Trophoblast cell (in vitro differentiated cells and primary cell): ENCODE measurements at regions not wholly inside any gene's neighbourhood (a gene's known extent, or its start where the extent isn't known, plus 50 kb on each side); places are given as distances from the start of the nearest gene placed in this dataset.

Source experiments
- DNase-seq, 2 donors: peaks; one replicate each; pipeline ENCODE4 v3.0.0-alpha.2; 2016
- H2AFZ ChIP-seq: 2 replicates; pipeline ENCODE4 v1.6.1; 2013; ENCODE audit warnings: low read length, moderate library complexity, mild to moderate bottlenecking; ENCODE audit not compliant: insufficient read depth, poor library complexity
- H2AK5ac ChIP-seq: 2 replicates; pipeline ENCODE4 v1.6.1; 2013; ENCODE audit warnings: mild to moderate bottlenecking, low read length
- H2BK120ac ChIP-seq: 2 replicates; pipeline ENCODE4 v1.6.1; 2013; ENCODE audit warnings: low read length, mild to moderate bottlenecking, moderate library complexity; ENCODE audit not compliant: insufficient read depth, poor library complexity
- H2BK12ac ChIP-seq: 2 replicates; pipeline ENCODE4 v1.6.1; 2013; ENCODE audit warnings: mild to moderate bottlenecking, low read length, moderate library complexity
- H2BK5ac ChIP-seq: 2 replicates; pipeline ENCODE4 v1.6.1; 2013; ENCODE audit warnings: low read length, low read depth, moderate library complexity, mild to moderate bottlenecking; ENCODE audit not compliant: poor library complexity
- H3K14ac ChIP-seq: 2 replicates; pipeline ENCODE4 v1.6.1; 2013; ENCODE audit warnings: mild to moderate bottlenecking, low read length
- H3K18ac ChIP-seq: 2 replicates; pipeline ENCODE4 v1.6.1; 2013; ENCODE audit warnings: mild to moderate bottlenecking, low read length
- H3K23ac ChIP-seq: 2 replicates; pipeline ENCODE4 v1.6.1; 2013; ENCODE audit warnings: low read length
- H3K27ac ChIP-seq: 2 replicates; pipeline ENCODE4 v1.5.1; 2013; ENCODE audit warnings: low read depth, mild to moderate bottlenecking, inconsistent platforms, low read length, moderate library complexity
- H3K27me3 ChIP-seq: 2 replicates; pipeline ENCODE4 v1.6.1; 2013; ENCODE audit warnings: inconsistent platforms, mild to moderate bottlenecking, low read length, moderate library complexity; ENCODE audit not compliant: insufficient read depth
- H3K36me3 ChIP-seq, 2 experiments: 1 replicate in 1 of 2; 2 replicates in 1 of 2; pipeline ENCODE4 v1.6.1; 2013; ENCODE audit warnings: low read length in 2 of 2, mild to moderate bottlenecking in 2 of 2, moderate library complexity in 1 of 2; ENCODE audit not compliant: insufficient read depth in 2 of 2, control insufficient read depth in 1 of 2
- H3K4ac ChIP-seq: 2 replicates; pipeline ENCODE4 v1.6.1; 2013; ENCODE audit warnings: low read depth, mild to moderate bottlenecking, low read length, moderate library complexity
- H3K4me1 ChIP-seq, 2 experiments: 1 replicate in 1 of 2; 2 replicates in 1 of 2; pipeline ENCODE4 v1.6.1; 2013; ENCODE audit warnings: low read length in 2 of 2, mild to moderate bottlenecking in 2 of 2, moderate library complexity in 1 of 2; ENCODE audit not compliant: insufficient read depth in 2 of 2, control insufficient read depth in 1 of 2
- H3K4me2 ChIP-seq: 2 replicates; pipeline ENCODE4 v1.6.1; 2013; ENCODE audit warnings: inconsistent platforms, mild to moderate bottlenecking, low read length, moderate library complexity
- H3K4me3 ChIP-seq: 2 replicates; pipeline ENCODE4 v1.5.1; 2013; ENCODE audit warnings: mild to moderate bottlenecking, low read depth, low read length, inconsistent platforms
- H3K79me1 ChIP-seq: one replicate; pipeline ENCODE4 v1.6.1; 2013; ENCODE audit warnings: low read length
- H3K79me2 ChIP-seq: 2 replicates; pipeline ENCODE4 v1.6.1; 2013; ENCODE audit warnings: low read length, mild to moderate bottlenecking; ENCODE audit not compliant: control insufficient read depth, insufficient read depth, poor library complexity
- H3K9ac ChIP-seq: 2 replicates; pipeline ENCODE4 v1.6.1; 2013; ENCODE audit warnings: mild to moderate bottlenecking, low read length
- H3K9me3 ChIP-seq: 2 replicates; pipeline ENCODE4 v1.6.1; 2013; ENCODE audit warnings: low read depth, mild to moderate bottlenecking, control low read depth, inconsistent platforms, low read length; ENCODE audit not compliant: insufficient read depth
- H4K12ac ChIP-seq: 2 replicates; pipeline ENCODE4 v1.6.1; 2013; ENCODE audit warnings: low read depth, mild to moderate bottlenecking, low read length, moderate library complexity
- H4K8ac ChIP-seq: 2 replicates; pipeline ENCODE4 v1.6.1; 2013; ENCODE audit warnings: low read depth, mild to moderate bottlenecking, low read length, moderate library complexity
- H4K91ac ChIP-seq: one replicate; pipeline ENCODE4 v1.6.1; 2013; ENCODE audit warnings: low read depth, mild to moderate bottlenecking, low read length, moderate library complexity
- WGBS: extraction: QIAGEN DNeasy Blood & Tissue Kit; methylation state at CpG from one replicate; pipeline ENCODE4 v1.1.7; 2013; ENCODE audit warnings: missing lambda C conversion rate; ENCODE audit not compliant: insufficient read length, insufficient coverage; ENCODE audit errors: extremely low coverage; 5-methylcytosine and 5-hydroxymethylcytosine counted together

DNA sequence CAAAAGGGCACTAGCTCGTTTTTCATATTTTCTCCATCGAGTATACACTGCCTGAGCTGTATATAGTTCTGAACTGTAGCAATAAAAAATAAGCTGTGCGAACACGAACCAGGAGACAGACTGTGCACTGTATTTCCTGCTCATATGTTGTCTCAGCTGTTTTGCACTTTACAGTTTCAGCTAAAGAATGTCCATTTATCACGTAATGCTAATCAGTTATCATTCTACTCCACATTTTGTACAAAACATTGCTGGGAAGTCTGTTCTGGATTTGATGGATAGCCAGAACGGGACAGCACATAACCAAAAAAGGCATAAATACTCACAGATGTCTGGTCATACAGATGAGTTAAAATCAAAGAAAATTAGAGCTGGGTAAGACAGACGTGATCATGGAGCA lies 315.5 kb upstream of the ADGRL3 start:
- no peak overlapping the region for H3K4me3 ChIP-seq
- no peaks in the 10 kb centered on the region for H3K36me3 ChIP-seq
- no peak overlapping the region for H2BK5ac ChIP-seq
- H3K4me2 ChIP-seq, result no peak overlapping the region
- H3K4ac ChIP-seq, result no peak overlapping the region
- H3K18ac ChIP-seq, result no peak overlapping the region
- H2AK5ac ChIP-seq, result no peak overlapping the region
- H3K79me1 ChIP-seq, result no peaks in the 10 kb centered on the region
- no peak overlapping the region for H3K27ac ChIP-seq
- no peaks in the 10 kb centered on the region for H3K4me1 ChIP-seq
- no peak overlapping the region for H3K23ac ChIP-seq
- H3K14ac ChIP-seq, result no peak overlapping the region
- no peaks in the 10 kb centered on the region for H3K79me2 ChIP-seq
- DNase-seq, result no peak
- H2BK12ac ChIP-seq, result no peak overlapping the region
- H3K9me3 ChIP-seq, result no peaks in the 10 kb centered on the region
- H2BK120ac ChIP-seq, result no peak overlapping the region
- no CpG with 5 or more reads among the region's 7 CpGs for WGBS
- H3K27me3 ChIP-seq, result no peaks in the 10 kb centered on the region
- no peak overlapping the region for H4K8ac ChIP-seq
- H3K9ac ChIP-seq, result no peak overlapping the region
- no peak overlapping the region for H4K91ac ChIP-seq
- no peak overlapping the region for H4K12ac ChIP-seq
- H2AFZ ChIP-seq, result no peak overlapping the region

DNA sequence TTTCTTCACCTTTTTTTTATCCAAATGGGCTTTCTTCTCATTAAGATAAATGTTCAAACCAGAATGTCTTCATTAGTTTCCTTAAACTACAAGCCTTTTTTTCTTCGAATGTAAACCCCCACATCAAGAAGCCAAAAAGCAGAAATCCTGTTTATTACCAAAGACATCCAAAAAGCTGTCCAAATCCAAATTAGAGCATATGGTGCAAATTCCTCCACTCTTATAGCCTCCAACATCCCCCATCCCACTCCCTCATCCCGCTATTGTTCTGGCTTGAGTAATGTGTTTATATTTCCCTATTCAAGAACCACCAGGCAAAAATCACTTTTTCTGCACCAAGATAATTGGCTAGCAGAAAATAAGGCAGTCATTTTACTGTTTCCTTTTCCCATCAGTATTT lies 315.1 kb upstream of the ADGRL3 start:
- no peak overlapping the region for H3K9ac ChIP-seq
- no peak overlapping the region for H2AK5ac ChIP-seq
- no peaks in the 10 kb centered on the region for H3K36me3 ChIP-seq
- no peaks in the 10 kb centered on the region for H3K79me1 ChIP-seq
- H4K12ac ChIP-seq, result no peak overlapping the region
- no peaks in the 10 kb centered on the region for H3K4me1 ChIP-seq
- H3K4me2 ChIP-seq, result no peak overlapping the region
- no CpG with 5 or more reads among the region's 2 CpGs for WGBS
- no peak overlapping the region for H3K18ac ChIP-seq
- H3K27ac ChIP-seq, result no peak overlapping the region
- no peak for DNase-seq
- no peaks in the 10 kb centered on the region for H3K79me2 ChIP-seq
- no peak overlapping the region for H2BK120ac ChIP-seq
- H3K27me3 ChIP-seq, result no peaks in the 10 kb centered on the region
- no peak overlapping the region for H2BK5ac ChIP-seq
- H3K9me3 ChIP-seq, result no peaks in the 10 kb centered on the region
- H3K4me3 ChIP-seq, result no peak overlapping the region
- no peak overlapping the region for H4K8ac ChIP-seq
- H3K14ac ChIP-seq, result no peak overlapping the region
- H3K4ac ChIP-seq, result no peak overlapping the region
- no peak overlapping the region for H4K91ac ChIP-seq
- no peak overlapping the region for H2BK12ac ChIP-seq
- H3K23ac ChIP-seq, result no peak overlapping the region
- H2AFZ ChIP-seq, result no peak overlapping the region

DNA sequence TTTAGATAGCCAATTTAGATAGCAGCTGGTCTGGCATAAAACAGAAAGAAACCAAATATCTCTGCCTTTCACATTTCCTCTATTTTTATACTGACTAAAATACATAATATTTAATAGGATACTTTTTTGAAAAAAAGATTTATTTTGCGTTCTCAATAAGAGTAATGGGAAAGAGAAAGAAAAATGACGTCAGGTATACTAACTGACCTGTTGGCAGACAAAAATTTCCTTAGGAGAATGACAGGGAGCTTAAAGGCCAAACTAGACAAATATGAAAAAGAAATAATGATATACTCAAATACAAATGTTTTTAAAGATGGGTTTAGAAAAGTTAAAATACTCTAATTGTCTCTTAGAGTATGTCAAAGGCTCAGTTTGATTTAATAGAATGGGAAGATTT lies 309.4 kb upstream of the ADGRL3 start:
- Histone ChIP-seq H3K27me3 (no peaks in the 10 kb centered on the region), H3K9me3 (no peaks in the 10 kb centered on the region), H3K79me1 (no peaks in the 10 kb centered on the region), H3K4ac (no peak overlapping the region), H3K4me1 (no peaks in the 10 kb centered on the region), H3K27ac (no peak overlapping the region), H4K12ac (no peak overlapping the region), H2BK12ac (no peak overlapping the region), H3K18ac (no peak overlapping the region), H3K23ac (no peak overlapping the region), H3K9ac (no peak overlapping the region), H3K4me2 (no peak overlapping the region), H2BK5ac (no peak overlapping the region), H3K14ac (no peak overlapping the region), H2AFZ (no peak overlapping the region), H3K79me2 (no peaks in the 10 kb centered on the region), H2AK5ac (no peak overlapping the region), H4K8ac (no peak overlapping the region), H3K4me3 (no peak overlapping the region), H3K36me3 (no peaks in the 10 kb centered on the region), H2BK120ac (no peak overlapping the region), H4K91ac (no peak overlapping the region)
- WGBS, result no CpG with 5 or more reads among the region's 2 CpGs
- no peak for DNase-seq

DNA sequence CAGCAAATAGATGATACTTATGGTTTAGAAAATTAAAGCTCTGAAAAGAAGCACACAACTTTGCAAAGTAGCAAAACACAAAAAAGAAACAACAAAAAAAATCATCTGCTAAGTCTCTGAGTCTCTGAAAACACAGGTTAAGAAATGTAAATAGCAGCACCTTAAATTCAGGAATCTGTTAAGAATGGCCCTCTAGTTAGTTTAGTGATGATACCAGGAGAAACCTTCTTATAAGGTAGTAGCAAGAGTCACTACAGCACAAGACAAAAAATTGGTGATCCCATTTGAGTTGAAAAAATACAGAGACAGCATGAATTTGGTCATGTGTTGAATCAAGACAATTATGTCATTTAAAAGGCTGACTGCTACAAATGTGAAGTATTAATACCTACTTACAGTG lies 308.2 kb upstream of the ADGRL3 start:
- Histone ChIP-seq H3K4ac (no peak overlapping the region), H3K79me2 (no peaks in the 10 kb centered on the region), H3K27ac (no peak overlapping the region), H2BK12ac (no peak overlapping the region), H3K4me1 (no peaks in the 10 kb centered on the region), H3K14ac (no peak overlapping the region), H3K27me3 (no peaks in the 10 kb centered on the region), H3K9ac (no peak overlapping the region), H3K18ac (no peak overlapping the region), H2AK5ac (no peak overlapping the region), H4K8ac (no peak overlapping the region), H2AFZ (no peak overlapping the region), H2BK120ac (no peak overlapping the region), H3K79me1 (no peaks in the 10 kb centered on the region), H3K4me2 (no peak overlapping the region), H3K4me3 (no peak overlapping the region), H3K36me3 (no peaks in the 10 kb centered on the region), H3K23ac (no peak overlapping the region), H2BK5ac (no peak overlapping the region), H3K9me3 (no peaks in the 10 kb centered on the region), H4K12ac (no peak overlapping the region), H4K91ac (no peak overlapping the region)
- no peak for DNase-seq

DNA sequence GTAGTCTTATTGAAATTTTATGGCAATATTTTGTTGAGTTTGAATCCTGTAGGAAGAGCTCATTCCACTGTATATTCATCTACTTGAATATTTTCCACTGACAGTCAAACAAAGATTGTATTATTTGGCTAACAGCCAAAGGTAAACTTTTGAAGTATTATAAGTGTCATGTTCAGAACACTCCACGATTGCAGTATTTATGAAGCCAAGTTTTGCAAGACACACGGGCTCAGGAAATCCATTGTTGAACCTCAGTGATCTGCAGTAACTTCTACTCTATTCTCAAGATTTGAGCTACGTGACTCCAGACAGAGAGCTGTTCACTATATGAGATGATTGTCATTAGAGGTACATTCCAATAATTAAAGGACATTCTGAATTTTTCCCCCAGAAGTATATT lies 302.7 kb upstream of the ADGRL3 start:
- no peak overlapping the region for H2AFZ ChIP-seq
- H3K18ac ChIP-seq, result no peak overlapping the region
- H3K4me3 ChIP-seq, result no peak overlapping the region
- H3K4ac ChIP-seq, result no peak overlapping the region
- no peak overlapping the region for H4K91ac ChIP-seq
- no peak overlapping the region for H2AK5ac ChIP-seq
- no peaks in the 10 kb centered on the region for H3K36me3 ChIP-seq
- H2BK5ac ChIP-seq, result no peak overlapping the region
- H3K9ac ChIP-seq, result no peak overlapping the region
- H4K12ac ChIP-seq, result no peak overlapping the region
- no peaks in the 10 kb centered on the region for H3K79me2 ChIP-seq
- no peaks in the 10 kb centered on the region for H3K79me1 ChIP-seq
- H4K8ac ChIP-seq, result no peak overlapping the region
- H2BK12ac ChIP-seq, result no peak overlapping the region
- no peak overlapping the region for H3K23ac ChIP-seq
- H2BK120ac ChIP-seq, result no peak overlapping the region
- no peaks in the 10 kb centered on the region for H3K9me3 ChIP-seq
- no peak overlapping the region for H3K14ac ChIP-seq
- no CpG with 5 or more reads among the region's 3 CpGs for WGBS
- DNase-seq, result no peak
- H3K27me3 ChIP-seq, result no peaks in the 10 kb centered on the region
- no peaks in the 10 kb centered on the region for H3K4me1 ChIP-seq
- no peak overlapping the region for H3K4me2 ChIP-seq
- H3K27ac ChIP-seq, result no peak overlapping the region
